Mucosa of gallbladder (tissue), 1 donor: ENCODE measurements at regions not wholly inside any gene's neighbourhood (a gene's known extent, or its start where the extent isn't known, plus 50 kb on each side); places are given as distances from the start of the nearest gene placed in this dataset.

Experiments used
- DNase-seq: peaks from one replicate; pipeline ENCODE4 v3.0.0-alpha.2; 2020; ENCODE audit warnings: low spot score
- donor health status: DM: no; HTN: no; CAD: no.

- no peak for DNase-seq
Observed at GRCh38 chr5:33146881-33147280, 293.9 kb upstream of the TARS1 start.

- DNase-seq = peak; percentile 12
Observed at GRCh38 chr5:33148076-33148513, 292.7 kb upstream of the TARS1 start.

GRCh38 chr5:33153372-33153771 is 287.4 kb upstream of the TARS1 start:
- DNase-seq = no peak

- DNase-seq = no peak
Observed at GRCh38 chr5:33153831-33154230, 286.9 kb upstream of the TARS1 start.

- DNase-seq = no peak
Observed at GRCh38 chr5:33160871-33161270, 279.9 kb upstream of the TARS1 start.

GRCh38 chr5:33161421-33161820 is 279.3 kb upstream of the TARS1 start:
- DNase-seq = no peak

- no peak for DNase-seq
Observed at GRCh38 chr5:33162057-33162456, 278.7 kb upstream of the TARS1 start.

- DNase-seq = no peak
Observed at GRCh38 chr5:33166522-33166921, 274.2 kb upstream of the TARS1 start.

GRCh38 chr5:33166948-33167347 is 273.8 kb upstream of the TARS1 start:
- DNase-seq = no peak

GRCh38 chr5:33167541-33167940 is 273.2 kb upstream of the TARS1 start:
- no peak for DNase-seq

- no peak for DNase-seq
Observed at GRCh38 chr5:33170411-33170810, 270.4 kb upstream of the TARS1 start.

- DNase-seq = no peak
Observed at GRCh38 chr5:33174383-33174782, 266.4 kb upstream of the TARS1 start.

GRCh38 chr5:33179301-33179700 is 261.5 kb upstream of the TARS1 start:
- DNase-seq = no peak

GRCh38 chr5:33180900-33181299 is 259.9 kb upstream of the TARS1 start:
- DNase-seq = no peak

GRCh38 chr5:33182986-33183385 is 257.8 kb upstream of the TARS1 start:
- no peak for DNase-seq

GRCh38 chr5:33184367-33184766 is 256.4 kb upstream of the TARS1 start:
- no peak for DNase-seq

GRCh38 chr5:33188089-33188488 is 252.7 kb upstream of the TARS1 start:
- no peak for DNase-seq

- no peak for DNase-seq
Observed at GRCh38 chr5:33194914-33195313, 245.9 kb upstream of the TARS1 start.

- DNase-seq = no peak
Observed at GRCh38 chr5:33195431-33196165, 245.2 kb upstream of the TARS1 start.

GRCh38 chr5:33198836-33199235 is 241.9 kb upstream of the TARS1 start:
- DNase-seq = no peak

GRCh38 chr5:33203931-33204330 is 236.8 kb upstream of the TARS1 start:
- no peak for DNase-seq

GRCh38 chr5:33205079-33205478 is 235.7 kb upstream of the TARS1 start:
- DNase-seq = no peak

- DNase-seq = no peak
Observed at GRCh38 chr5:33205727-33206410, 234.9 kb upstream of the TARS1 start.
